Suppressor macrophage treated with lipopolysaccharide for 4 hours (primary cell): ENCODE measurements at regions not wholly inside any gene's neighbourhood (a gene's known extent, or its start where the extent isn't known, plus 50 kb on each side); places are given as distances from the start of the nearest gene placed in this dataset.
A peak's percentile ranks its signal among the peaks of the same experiment; 100 is the strongest.

Experiments
- DNase-seq: peaks from one replicate; pipeline ENCODE4 v3.0.0-alpha.2; 2020

DNA sequence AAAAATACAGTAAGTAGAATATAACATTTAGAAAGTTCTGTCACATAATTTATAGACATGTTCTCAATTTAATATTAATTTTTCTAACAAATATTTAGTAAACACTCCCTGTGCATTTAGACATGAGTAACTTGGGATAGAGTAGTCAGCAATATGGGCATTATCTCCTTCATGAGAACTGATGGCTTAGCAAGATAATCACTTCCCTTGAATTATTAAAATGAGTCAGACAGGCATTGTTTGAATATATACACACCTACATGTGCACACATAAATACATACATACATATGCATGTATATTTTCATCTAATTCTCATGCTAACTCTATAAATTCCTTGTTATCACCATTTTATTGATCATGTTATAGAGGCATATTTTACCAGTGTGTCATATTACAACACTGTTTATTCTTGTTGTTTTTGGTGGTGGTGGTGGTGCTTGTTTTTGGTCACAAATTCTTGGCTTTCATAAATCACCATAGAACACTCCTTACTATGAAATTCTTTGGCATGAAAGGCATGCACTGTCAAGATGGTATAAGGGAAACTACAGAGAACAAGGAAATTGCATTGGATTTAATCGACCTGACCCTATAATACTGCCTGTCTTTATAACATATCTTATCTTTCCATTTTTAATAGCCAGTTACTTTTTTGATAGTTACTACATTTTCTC lies 434.5 kb upstream of the MANEA start:
- DNase-seq: no peak

DNA sequence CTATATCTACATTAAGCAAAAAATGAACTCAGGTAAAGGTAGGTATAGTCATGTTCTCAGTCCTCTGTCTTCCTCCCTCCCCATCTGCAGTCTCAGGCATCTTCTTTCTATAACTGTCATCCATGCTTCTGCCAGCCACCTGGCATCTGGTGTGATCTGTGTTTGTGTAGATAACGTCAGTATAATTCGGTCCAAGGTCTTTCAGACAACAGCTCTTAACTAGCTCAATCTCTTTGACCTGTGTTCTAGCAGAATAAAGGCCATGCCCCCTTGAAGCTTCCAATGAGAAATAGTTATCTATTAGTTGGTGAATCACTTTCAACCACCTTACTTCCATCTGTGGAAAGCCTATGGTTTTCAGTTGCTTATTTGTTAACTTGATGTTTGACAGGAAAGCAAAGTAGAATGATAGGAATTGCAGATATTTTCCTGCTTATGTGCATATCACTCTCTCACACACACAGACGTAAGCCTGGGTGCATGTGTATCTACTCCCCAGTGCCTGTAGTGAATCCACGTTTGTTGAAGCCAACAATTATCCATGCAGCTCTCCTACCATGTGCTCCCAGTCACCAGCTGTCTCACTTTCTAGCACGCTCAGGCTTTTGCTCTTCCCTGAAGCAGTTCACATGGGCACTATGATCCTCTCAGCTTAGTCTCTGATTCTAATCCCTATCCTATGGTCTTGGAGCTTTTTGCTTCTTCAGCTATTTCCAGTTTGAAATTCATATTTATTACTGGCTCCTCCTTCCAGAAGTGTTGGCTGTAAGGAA lies 433.7 kb upstream of the MANEA start:
- no peak for DNase-seq

GRCh38 chr6:95145457-95145856 lies 431.9 kb upstream of the MANEA start:
- no peak for DNase-seq

DNA sequence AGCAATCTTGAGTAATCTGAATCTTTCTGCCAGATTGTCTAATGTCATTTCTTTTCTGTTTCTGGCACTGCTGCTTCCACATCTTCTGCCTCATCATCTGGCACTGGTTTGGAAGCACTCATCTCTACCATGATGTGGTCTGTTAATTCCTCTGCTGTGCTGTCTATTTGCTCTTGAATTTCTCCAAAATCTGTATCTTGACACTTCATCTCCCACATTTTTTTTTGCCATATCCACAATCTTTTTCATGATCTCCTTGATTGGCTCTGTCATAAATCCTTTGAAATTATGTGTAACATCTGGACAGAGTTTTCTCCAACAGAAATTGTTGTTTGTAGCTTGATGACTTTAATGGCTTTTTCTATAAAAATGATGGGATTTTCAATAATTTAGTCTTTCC lies 417.8 kb upstream of the MANEA start:
- no peak for DNase-seq

DNA sequence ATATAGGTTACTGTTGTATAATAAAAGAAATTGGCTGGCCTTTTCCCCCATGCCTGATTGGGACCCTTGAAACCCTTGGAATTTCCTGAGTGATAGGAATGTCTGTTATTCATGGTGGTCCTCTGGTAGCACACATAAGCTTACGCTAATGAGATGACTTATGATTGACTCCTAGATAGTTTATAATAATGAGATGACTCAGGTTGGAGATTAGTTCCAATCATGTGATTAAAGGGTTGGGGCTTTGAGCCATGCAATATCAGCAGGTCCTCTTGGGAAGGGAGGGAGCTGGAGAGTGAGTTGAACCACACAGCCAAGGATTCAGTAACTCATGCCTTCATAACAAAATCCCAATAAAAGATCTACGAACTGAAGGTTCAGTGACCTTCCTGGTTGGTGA lies 407.6 kb upstream of the MANEA start:
- no peak for DNase-seq

DNA sequence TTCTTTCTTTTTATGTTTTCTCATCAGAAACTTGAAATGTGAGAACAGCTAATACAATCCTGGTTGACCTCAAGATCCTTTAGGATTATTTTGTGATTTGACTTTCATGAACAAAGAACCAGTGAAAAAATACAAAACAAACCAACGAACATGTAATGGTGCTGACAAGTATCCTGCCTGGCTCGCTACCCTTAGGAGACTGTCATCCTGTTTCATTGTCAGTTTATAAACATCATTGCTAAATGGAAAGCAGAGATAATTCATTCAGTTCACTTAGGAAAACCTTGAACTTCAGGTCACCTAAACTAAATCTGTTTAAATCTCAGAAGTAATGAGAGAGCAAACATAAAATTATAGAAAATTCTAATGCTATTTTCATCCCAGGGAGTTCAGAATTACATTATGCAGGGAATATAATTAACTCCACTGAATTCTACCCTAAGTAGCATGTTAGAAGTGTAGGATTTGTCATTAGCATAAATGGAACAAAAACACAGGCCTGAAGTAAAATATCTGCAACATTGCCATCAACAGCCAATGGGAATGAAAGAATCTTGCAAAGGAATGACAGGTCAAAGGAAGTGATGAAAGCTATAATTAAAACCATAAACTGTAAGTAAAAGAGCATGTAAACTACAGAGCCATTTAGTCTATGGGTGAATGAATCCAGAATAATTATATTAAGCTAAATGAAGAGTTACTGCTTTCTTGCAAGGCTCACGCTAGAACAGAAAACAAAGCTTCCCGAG lies 401.2 kb upstream of the MANEA start:
- no peak for DNase-seq

DNA sequence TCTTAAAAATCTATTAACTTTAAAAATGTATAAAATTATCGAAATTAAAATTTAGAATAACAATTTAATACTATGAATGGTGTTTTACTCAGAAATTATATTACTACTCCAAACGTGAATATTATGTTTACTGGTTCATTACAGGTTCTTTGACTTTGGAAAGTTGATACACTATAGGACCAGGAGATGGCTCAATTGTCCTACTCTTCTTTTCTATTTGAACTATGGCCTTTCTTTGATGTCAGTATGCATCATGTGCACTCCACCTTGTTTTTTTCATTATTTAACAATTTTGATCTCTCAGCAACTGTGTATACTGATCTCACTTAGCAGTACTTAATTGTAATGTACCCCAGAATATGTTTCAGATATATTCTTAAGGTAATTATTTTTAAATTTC lies 391.5 kb upstream of the MANEA start:
- no peak for DNase-seq

DNA sequence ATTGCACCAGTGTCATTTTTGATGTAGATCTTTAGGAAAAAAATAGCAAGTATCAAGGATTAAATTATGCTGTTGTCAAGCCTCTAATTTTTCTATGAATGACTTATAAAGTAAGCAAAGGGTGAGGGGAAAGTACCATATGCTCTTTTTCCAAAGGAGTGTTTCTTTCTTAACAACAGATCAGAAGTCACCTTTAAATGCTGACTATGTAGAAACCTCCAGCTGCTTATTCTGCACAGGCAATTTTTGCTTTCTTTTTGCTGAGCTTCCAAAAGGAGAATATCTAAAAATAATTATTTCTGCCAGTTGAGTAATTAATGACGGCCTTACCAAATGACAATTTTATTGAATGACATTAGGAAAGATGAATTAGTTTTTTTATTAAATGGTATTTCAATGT lies 390.6 kb upstream of the MANEA start:
- DNase-seq: no peak

GRCh38 chr6:95197590-95197989 lies 379.7 kb upstream of the MANEA start:
- no peak for DNase-seq

DNA sequence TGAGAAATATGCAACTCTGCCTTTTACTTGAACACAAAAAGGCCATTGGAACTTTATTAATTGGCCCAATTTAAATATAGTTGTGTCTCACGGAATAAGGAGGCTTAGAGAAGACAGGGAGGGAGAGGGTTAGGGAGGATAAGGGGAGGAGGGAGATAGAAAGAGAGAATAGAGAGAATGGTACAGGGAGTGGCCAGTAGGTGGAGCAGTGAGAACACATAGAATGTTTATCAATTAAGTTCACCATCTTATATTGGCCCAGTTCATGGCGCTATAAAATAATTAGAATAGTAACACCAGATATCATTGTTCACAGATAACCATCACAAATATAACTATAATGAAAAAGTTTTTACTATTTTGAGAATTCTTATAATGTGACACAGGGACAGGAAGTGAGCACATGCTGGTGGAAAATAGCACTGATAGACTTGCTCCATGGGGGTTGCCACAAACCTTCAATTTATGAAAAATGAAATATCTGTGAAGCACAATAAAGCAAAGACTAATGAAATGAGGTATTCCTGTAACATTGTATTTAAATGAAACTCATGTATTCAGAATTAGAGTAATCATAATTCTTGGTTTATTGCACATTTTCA lies 374.1 kb upstream of the MANEA start:
- peak; percentile 34 for DNase-seq

GRCh38 chr6:95204178-95204577 lies 373.2 kb upstream of the MANEA start:
- no peak for DNase-seq

GRCh38 chr6:95208621-95209020 lies 368.7 kb upstream of the MANEA start:
- no peak for DNase-seq

- DNase-seq: no peak
Observed at GRCh38 chr6:95209074-95209473, 368.3 kb upstream of the MANEA start.

GRCh38 chr6:95216555-95216954 lies 360.8 kb upstream of the MANEA start:
- DNase-seq: no peak

DNA sequence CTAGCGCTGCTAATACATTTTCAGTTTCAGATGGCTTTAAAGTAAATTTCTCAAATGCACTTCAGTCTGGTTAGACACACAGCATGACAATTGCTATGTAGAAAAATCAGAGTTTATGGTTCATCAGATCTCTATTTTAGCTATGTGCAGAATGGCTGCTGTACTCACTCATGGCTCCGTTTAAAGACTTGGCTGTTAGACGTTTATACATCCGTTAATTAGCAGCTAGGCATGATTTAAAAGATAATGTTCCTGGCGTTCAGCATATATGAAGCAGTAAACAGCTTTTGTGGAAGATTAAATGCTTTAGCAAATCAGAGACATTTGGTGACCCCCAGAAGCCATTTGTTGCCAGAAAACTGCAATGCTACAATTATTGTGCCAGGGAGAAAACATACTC lies 350.0 kb upstream of the MANEA start:
- no peak for DNase-seq

- DNase-seq: no peak
Observed at GRCh38 chr6:95228636-95229035, 348.7 kb upstream of the MANEA start.

DNA sequence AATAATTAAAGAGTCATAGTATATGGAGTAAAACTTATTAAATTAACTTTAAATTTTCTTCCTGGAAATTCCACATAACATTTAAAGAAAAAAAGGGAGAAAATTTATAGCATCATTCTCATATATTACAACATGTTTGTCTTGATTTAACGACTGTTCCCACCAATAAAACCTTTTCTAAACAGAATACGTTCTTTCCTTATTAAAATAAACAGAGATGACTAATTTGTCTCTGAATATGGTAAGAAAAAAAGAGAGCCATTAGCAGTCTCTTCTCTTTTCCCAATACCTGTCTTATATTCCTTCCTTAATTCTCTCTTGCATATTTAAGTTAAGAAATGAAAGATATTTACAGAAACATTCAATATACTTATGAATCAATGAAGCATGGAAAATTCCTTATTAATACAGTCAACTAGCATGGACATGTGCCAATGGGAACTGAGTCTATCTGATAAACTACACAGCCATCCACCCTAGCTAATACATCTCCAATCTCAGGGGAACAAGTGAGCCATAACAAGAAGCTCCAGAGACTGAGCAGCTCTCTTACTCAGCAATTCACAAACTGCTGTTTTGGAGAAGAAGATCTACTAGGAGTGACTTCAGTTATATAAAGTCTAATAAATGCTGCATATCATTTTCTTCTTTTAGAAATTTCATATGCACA lies 347.1 kb upstream of the MANEA start:
- no peak for DNase-seq

GRCh38 chr6:95231416-95231815 lies 345.9 kb upstream of the MANEA start:
- DNase-seq: no peak

- no peak for DNase-seq
Observed at GRCh38 chr6:95232446-95232845, 344.9 kb upstream of the MANEA start.

DNA sequence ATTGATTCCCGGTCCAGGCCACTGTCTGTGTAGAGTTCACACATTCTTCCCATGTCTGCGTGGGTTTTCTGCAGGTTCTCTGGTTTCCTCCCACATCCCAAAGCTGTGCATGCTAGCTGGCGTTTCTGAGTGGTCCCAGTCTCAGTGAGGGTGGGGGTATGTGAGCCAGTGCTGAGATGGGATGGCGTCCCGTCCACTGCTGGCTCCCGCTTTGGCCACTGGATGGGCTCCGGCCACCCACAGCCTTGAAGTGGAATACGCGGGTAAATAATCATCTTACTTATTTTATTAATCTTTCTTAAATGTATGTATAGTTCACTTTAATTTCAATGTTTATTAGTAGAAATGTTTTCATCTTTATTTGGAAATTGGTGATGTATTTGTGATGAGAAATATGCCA lies 343.5 kb upstream of the MANEA start:
- DNase-seq: no peak

- no peak for DNase-seq
Observed at GRCh38 chr6:95240514-95240913, 336.8 kb upstream of the MANEA start.

DNA sequence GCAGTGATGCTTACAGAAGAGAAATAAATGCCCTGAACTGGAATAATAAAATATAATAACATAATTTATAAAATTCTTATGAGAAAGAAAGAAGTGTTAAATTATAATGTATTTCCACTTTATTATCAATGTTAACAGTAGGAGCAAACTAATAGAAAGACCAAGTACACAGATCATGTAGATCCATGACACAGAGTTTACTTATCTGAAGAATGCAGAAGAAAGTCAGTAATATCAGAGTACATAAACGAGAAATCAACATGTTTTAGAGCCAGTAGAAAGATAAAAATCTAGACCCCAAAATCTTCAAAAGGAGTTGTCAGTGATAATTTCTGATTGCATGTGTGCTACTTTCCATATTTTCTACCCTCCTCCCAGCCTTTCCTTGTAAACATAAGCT lies 334.8 kb upstream of the MANEA start:
- DNase-seq: no peak

DNA sequence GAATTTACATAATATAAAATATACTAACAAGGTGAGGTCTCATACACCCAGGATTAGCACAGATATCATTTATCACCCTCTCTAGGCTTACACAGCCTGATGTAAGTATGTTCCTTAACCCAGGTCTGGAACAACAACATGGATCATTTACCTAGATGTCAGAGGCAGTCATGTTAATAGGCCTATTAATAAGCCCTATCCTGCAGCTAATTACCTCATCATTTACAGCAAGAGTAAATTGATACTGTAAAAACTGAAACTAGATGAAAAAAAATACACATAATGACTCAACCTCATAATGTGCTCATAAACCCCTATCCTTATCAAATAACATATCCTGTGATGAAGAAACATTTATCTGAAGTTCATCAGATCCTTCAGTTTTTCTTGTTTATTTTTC lies 334.3 kb upstream of the MANEA start:
- no peak for DNase-seq
